ENCODE measurements at regions not wholly inside any gene's neighbourhood (a gene's known extent, or its start where the extent isn't known, plus 50 kb on each side); places are given as distances from the start of the nearest gene placed in this dataset.

- DNase-seq = peak; percentile 96
Observed at GRCh38 chr3:195001961-195002861, 268.7 kb downstream of the XXYLT1 start.

DNA sequence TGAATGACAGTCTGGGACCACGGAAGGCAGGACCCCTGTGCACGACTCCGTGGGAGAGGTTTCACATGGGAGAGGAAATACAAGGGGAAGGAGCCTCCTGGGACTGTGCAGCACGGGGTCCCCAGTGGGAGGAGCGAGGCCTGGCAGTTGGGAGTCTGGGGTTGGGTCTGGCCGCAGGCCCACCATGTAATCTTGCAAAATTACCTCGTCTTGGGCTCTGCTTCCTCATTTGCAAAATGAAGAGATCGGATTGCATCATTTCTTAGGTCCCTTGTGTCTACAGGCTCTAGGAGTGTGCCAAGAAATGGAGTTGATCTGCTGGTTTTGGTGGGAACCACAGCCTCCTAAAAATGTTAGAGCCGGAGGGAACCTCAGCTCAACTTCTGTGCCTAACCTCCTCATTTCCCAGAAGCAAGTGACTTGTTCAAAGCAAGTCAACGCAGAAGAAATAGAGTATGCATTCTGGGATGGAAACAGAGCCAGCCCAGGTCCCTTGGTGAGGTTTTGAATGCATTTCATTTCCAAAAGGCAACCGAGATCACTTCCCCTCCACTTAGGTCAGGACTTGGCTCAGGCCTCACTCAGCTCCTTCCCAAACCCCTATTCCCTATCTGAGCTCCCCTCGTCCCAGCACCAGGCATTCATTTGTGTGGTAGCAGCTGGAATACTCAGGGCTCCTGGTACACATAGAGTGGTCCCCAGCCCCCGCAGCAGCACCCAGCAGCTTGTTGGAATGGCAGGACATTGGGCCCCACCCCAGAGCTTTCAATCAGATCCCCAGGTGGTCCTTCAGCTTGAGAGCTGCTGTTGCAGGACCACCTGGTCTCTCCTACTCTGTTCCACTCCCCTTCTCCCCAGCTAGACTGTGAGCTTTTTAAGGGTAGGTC lies 267.7 kb downstream of the XXYLT1 start:
- no peak for DNase-seq

DNA sequence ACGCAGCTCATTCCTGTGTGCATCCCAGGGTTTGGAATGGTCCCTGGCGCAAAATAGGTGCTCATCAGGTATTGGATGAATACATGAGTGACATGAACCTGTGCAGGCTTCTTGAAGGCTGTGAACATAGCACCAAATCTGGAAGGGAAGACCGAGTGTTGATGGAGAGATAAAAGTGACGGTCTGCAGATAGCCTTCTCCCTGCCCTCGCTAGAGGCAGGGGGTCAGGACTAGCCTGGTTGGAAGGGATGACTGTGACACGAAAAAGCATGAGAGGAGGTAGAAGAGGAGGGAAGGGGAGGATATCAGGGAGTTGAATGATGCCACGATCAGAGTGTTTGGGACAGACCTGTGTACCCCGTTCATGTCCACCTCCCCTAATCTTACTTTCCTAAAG lies 267.1 kb downstream of the XXYLT1 start:
- no peak for DNase-seq

DNA sequence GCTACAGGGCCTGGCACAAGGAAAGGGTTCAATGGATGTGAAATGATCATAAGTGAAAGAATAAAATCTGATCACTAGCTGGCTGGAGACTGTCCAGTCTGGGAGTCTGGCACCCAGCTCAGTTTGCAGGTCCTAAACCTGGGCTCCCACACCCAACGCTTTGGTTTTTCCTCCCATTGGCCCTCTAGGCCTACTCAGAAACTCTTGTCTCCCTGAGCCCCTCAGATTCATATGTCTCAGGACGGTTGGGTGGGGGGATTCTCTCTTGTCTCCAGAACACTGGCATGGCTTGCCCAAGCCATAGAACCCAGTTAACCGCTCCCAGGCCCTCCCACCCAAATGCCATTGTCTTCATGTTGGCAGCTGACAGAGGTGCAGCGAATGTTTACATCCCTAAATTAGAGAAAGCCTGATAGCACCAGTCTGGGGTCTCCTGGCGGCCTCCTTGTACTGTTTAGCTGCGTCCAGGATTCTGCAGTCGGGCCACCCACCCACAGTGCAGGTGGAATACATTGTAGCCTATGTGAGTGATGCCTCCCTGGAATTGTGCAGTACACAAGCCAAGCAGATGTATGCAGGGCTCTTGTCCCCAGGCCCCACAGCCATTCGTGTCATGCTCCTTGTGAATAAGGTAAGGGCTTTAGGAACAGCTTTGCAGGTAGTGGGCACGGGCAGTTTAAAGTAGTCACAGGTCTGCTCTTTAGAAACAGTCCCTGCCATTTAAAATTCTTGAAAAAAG lies 266.3 kb downstream of the XXYLT1 start:
- DNase-seq = no peak

DNA sequence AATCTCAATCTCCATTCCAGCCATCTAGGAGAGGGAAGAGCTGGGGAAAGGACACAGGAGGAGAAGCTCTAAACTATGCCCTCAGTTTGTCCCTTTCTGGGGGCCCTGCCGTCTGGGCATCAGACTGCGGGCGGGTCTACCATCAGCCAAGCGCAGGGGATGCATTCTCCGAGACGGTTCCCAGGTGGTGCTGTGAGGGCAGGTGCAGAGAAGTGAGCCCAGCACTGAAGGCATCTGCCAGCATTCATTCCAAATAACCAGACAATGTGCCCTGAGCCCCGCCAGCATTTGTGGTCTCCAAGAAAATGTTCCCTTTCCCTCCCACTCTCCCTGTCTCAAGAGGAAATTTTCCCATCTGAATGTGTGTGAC lies 265.7 kb downstream of the XXYLT1 start:
- no peak for DNase-seq

DNA sequence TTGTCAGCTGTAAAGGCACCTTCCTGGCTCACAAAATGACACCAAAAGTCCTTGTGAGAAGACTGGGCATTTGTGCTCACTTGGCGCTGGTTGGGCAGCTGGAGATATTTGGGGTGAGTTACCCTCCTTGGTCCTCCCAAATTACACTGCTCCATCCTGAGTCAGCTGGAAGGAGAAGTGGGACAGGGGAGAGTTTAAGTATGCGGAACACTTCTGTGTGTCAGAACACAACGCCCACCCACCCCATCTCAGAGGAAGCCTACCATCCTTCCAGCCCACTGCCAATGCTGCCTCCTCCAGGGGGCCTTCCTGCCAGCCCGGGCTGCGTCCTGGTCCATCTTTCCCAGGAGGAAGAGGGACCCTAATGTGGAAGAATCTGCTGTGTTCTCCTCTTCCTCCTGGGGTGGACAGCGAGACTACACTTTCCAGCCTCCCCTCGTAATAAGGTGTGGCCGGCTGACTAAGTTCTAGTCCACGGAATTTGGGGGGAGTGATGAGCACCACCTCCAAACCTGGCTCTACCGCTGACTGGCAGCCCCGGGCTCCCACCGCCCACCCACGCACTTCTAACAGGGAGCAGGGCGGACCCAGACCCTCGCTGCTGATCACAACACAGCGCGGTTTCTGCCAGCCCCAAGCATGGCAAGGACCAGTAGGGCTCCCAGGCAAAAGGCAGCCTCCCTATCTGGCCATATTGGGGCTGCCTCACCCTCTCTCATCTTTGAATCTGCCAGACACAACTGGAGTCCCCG lies 265.0 kb downstream of the XXYLT1 start:
- no peak for DNase-seq

DNA sequence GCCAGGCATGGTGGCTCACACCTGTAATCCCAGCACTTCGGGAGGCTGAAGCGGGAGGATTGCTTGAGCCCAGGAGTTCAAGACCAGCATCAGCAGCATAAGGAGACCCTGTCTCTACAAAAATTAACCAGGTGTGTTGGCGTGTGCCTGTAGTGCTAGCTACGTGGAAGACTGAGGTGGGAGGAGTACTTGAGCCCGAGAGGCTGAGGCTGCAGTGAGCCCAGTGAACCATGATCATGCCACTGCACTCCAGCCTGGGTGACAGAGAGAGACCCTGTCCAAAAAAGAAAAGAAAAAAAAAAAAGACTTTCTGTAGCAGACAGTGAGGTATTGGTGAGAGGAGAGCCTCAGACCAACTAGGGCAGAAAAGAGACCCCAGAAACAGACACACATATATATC lies 263.8 kb downstream of the XXYLT1 start:
- no peak for DNase-seq

DNA sequence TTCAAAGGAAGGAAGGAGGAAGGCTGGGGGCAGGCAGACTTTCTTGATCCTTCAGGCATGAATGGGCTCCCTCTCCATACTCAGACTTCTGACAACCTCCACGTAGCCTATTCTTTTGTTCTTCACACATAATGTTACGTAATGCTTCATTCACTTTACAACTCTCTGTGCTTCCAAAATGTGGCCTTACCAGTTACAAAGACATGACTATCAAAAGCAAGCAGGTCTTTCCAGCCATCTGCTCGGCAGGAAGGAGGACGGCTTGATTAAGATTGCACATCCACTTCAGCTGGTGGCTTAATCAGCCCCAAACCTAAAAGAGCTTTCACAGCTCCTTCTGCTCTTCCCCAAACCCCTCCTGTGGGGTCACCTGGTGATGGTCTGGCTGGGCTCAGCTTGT lies 263.2 kb downstream of the XXYLT1 start:
- DNase-seq = no peak

- DNase-seq = no peak
Observed at GRCh38 chr3:195008816-195009215, 262.1 kb downstream of the XXYLT1 start.

DNA sequence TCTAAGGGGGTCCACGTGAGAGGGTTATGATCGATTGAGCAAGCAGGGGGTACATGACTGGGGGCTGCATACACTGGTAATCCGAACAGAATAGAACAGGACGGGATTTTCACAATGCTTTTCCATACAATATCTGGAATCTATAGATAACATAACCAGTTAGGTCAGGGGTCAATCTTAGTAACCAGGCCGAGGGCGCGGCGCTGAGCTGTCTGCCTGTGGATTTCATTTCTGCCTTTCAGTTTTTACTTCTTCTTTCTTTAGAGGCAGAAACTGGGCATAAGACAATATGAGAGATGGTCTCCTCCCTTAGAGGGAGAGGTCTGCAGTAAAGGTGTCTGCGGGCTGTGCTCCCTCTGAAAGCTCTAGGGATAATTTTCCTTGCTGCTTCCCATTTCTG lies 261.3 kb downstream of the XXYLT1 start:
- no peak for DNase-seq

DNA sequence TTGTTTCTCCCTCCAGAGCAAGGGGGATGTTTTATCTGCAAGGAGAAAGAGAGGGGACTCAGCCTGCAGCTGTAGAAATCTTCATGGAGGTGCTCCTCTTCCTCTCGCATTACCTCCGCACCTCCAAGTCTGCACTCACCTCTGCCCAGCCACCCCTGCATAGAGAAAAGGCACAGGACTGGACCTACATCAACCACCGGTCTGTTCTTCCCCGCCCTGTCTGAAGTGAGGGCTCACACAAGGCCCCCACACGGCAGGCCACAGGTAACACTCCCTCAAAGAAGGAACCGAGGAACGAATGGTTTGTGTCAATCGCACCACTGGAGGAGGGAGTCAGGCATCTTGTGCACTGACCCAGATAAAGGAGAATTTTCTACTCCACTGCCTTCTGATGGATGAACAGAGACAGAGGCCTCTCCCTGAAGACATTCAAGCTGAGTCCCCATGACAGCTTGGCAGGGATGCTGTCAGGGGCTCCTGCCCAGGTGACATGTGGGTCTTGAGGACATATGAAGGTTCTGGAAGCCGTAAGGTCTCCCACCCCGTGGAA lies 260.3 kb downstream of the XXYLT1 start:
- no peak for DNase-seq

DNA sequence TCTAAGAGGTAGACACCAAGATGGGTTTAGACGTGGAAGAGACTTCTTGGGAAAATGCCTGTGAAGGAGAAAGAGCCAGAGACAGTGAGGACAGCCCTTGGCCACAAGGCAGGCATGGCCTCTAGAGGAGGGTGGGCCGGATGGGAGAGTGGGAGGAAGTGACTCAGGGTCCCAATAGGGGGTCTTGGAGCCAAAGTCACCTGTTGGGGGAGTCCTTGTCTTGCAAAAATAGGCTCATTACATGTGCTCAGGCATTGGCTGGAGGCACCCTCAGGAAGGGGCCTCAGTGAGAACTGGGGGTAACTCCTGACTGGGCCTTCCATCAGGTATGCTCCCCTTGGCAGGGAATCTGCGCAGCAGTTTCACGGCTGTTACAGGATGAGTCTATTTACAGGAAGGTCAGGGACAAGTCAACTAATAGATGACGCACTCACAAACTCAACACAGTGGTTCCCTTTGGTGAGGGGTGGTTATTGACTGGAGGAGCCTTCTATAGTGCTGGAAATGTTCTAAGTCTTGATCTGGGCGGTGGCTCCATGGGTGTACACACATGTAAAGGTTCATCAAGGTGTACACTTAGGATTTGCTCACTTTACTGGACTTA lies 259.6 kb downstream of the XXYLT1 start:
- DNase-seq = no peak

DNA sequence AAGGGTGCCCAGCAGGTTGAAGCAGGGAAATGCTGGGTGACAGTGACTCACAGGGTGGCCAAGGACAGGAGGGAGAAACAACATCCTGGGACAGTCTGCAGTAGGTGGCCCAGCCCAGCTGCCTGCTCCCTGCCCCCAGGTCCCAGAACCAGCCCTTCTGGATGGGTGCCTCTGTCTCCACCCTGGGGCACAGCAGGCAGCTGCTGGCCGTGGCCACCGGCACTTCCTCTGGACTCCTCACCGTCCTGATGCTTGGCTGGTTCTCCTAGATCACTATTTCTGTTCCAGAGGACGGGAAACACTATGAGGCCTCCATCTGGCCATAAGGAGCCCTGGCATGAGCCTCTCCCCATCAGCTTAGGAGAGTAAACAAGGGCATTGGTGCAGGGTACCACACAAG lies 258.9 kb downstream of the XXYLT1 start:
- no peak for DNase-seq

DNA sequence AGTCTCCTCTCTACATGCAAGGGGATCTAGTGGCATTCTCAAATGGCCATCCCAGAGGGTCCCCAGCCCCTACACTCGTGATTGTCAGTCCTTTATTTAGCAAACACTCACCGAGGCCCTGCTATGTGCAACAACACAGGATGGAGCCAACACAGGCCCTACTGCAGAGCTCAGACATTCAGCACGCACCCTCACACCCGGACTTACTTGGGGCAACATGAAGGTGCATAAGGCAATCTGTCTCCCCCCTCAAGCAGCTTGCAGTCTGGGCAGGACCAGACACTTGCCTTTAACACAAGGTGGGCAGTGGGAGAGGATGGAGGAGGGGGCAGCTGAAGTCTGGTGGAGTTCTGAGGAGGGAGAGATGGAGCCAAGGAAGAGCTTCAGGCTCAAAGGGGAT lies 258.4 kb downstream of the XXYLT1 start:
- no peak for DNase-seq

DNA sequence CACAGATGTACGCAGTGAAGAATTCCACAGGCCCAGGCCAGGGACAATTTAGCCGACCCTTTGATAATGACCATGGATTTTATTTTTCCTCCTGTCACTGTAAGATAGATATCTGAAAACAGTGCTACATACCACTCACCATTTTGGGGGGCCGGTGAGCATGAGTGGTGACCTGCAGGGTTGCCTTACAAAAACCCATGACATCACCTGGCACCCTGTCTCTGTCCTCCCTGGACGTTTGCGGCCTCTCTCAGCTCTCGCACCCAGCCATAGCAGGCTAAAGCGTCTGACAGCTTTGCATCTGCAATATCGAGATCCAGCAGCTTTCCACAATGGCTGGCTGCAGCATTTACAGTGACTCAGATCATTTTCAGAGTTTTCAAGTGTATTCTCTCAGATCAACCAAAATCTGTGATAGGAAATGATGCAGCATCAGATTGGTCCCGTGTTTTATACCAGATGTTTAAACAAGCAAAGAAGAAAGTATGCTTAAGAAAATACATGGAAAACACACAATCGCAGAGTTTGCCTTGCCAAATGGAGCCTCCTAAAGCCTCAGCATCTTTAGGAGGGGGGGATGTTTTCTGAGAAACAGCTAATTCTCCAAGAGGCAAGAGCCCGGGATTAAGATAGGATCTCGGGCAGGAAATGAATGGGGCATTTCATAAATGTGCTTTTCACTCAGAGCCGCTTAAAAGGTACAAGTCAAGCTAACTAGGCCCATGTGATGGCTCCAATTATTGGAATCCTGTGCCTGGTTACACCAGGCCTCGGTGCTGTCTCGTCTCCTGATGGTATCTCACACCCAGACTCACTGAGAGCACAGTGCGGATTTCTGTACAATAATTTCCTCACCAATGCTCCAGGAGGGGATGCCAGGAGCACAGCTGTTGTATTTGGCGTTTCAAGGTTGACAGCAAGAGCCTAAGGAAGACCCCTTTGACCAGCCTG lies 257.3 kb downstream of the XXYLT1 start:
- no peak for DNase-seq

DNA sequence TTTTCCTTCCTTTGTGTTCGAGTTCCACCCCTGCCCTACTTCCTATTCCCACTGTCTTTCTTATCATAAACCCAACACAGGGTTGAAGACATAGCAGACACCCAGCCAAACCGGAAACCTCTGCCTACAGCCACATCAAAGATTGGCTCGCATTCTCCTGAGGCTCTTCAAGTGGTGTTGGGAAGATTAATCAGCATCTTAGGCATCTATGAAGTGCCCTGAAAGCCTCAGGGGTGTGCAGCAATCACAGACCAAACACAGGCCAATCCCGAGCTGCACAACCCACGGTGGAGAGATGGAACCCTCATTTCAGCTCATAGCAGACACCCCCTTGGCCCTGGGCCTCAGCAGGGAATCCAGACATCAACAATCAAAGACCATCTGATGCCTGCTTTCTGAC lies 255.9 kb downstream of the XXYLT1 start:
- no peak for DNase-seq

DNA sequence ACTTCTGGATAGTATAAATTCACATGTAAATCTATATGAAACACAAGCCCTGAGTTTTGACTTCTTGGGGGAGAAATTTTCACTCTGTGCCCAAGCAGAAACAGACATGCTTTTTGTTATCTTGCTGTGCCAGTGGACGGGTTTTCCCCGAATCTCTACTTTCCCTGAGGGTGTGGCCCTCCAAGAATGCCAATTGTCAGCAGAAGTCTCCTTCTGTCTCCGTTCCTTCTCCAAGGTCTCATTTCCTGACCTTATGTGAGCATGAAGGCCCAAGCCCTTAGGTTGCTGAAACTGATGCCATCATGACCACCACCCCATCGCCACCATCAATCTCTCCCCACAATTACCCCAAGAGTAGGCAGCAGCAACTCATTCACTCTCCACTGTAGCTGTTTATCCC lies 253.8 kb downstream of the XXYLT1 start:
- DNase-seq = no peak

All from SHP77 treated with DMSO at 0.1 percent for 48 hours (cell line).